ENCODE measurements at regions not wholly inside any gene's neighbourhood (a gene's known extent, or its start where the extent isn't known, plus 50 kb on each side); places are given as distances from the start of the nearest gene placed in this dataset.

- no peak for DNase-seq
These were observed 51.6 kb upstream of the DYNLRB2 start for GRCh38 chr16:80489173-80489572.

GRCh38 chr16:80488167-80488566 lies 52.6 kb upstream of the DYNLRB2 start:
- no peak for DNase-seq

GRCh38 chr16:80480664-80481063 lies 60.1 kb upstream of the DYNLRB2 start:
- no peak for DNase-seq

GRCh38 chr16:80477838-80478237 lies 63.0 kb upstream of the DYNLRB2 start:
- no peak for DNase-seq

- DNase-seq: no peak
These were observed 72.8 kb upstream of the DYNLRB2 start for GRCh38 chr16:80468029-80468428.

GRCh38 chr16:80466024-80466987 lies 74.5 kb upstream of the DYNLRB2 start:
- peak; percentile 83 for DNase-seq

GRCh38 chr16:80463751-80464495 lies 76.9 kb upstream of the DYNLRB2 start:
- no peak for DNase-seq

GRCh38 chr16:80463326-80463725 lies 77.5 kb upstream of the DYNLRB2 start:
- no peak for DNase-seq

GRCh38 chr16:80462917-80463316 lies 77.9 kb upstream of the DYNLRB2 start:
- DNase-seq: no peak

- no peak for DNase-seq
These were observed 79.8 kb upstream of the DYNLRB2 start for GRCh38 chr16:80460988-80461387.

- DNase-seq: no peak
These were observed 80.8 kb upstream of the DYNLRB2 start for GRCh38 chr16:80459966-80460365.

GRCh38 chr16:80459331-80459777 lies 81.4 kb upstream of the DYNLRB2 start:
- no peak for DNase-seq

- DNase-seq: no peak
These were observed 82.9 kb upstream of the DYNLRB2 start for GRCh38 chr16:80457871-80458270.

- no peak for DNase-seq
These were observed 86.0 kb upstream of the DYNLRB2 start for GRCh38 chr16:80454802-80455201.

GRCh38 chr16:80449392-80449791 lies 91.4 kb upstream of the DYNLRB2 start:
- DNase-seq: no peak

GRCh38 chr16:80447241-80447640 lies 93.6 kb upstream of the DYNLRB2 start:
- no peak for DNase-seq

- DNase-seq: no peak
These were observed 98.0 kb upstream of the DYNLRB2 start for GRCh38 chr16:80442779-80443178.

GRCh38 chr16:80441935-80442334 lies 98.9 kb upstream of the DYNLRB2 start:
- no peak for DNase-seq

GRCh38 chr16:80440667-80441066 lies 100.1 kb upstream of the DYNLRB2 start:
- no peak for DNase-seq

- no peak for DNase-seq
These were observed 103.1 kb upstream of the DYNLRB2 start for GRCh38 chr16:80437707-80438106.

GRCh38 chr16:80436510-80436909 lies 104.3 kb upstream of the DYNLRB2 start:
- DNase-seq: no peak

GRCh38 chr16:80433623-80434022 lies 107.2 kb upstream of the DYNLRB2 start:
- no peak for DNase-seq

- DNase-seq: no peak
These were observed 113.0 kb upstream of the DYNLRB2 start for GRCh38 chr16:80427795-80428194.
